SKM-1 treated with dmso at 0.1 percent for 144 hours (cell line): ENCODE measurements at regions not wholly inside any gene's neighbourhood (a gene's known extent, or its start where the extent isn't known, plus 50 kb on each side); places are given as distances from the start of the nearest gene placed in this dataset.

Source experiments
- DNase-seq: peaks from one replicate; lab custom pipeline; 2025; ENCODE audit not compliant: unreplicated experiment; lab: John Stamatoyannopoulos, UW

DNA sequence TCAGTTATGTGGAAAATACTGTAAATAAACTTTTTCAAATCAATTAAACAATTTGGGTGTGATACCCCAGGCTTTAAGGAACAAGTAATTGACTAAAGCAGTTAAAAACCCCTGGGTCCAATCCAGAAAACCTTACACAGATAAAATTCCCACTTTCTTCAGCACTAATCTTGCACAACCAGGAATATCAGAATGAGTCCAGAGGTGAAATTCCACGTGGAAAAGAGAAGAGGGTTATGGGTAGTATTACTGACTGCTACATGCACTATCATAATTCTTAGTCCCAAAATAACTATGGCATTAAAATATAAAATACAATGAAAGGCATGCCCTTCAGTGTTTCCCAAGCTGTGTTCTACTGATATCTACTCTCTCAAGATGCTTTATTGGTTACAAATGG, 135.7 kb upstream of the STEAP4 start:
- DNase-seq, result no peak

DNA sequence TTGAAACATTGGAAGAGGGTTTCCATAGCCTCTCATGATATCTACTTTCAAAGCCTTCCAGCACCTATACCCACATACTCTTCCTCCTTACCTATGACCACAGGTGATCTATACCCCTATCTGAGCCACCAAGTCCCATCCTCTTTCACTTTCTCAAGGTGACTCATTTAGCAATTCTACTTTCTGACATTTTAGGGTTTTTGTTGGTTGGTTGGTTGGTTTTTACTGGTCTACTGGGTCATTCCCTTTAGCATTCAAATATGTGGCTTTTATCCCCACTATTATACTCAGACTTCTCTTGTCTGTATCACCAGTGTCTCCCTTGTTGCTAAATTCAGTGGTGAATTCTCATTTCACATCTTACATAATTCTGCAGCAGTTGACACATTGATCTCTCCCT, 130.4 kb upstream of the STEAP4 start:
- DNase-seq, result no peak

GRCh38 chr7:88432301-88432700, 125.6 kb upstream of the STEAP4 start:
- DNase-seq, result no peak

DNA sequence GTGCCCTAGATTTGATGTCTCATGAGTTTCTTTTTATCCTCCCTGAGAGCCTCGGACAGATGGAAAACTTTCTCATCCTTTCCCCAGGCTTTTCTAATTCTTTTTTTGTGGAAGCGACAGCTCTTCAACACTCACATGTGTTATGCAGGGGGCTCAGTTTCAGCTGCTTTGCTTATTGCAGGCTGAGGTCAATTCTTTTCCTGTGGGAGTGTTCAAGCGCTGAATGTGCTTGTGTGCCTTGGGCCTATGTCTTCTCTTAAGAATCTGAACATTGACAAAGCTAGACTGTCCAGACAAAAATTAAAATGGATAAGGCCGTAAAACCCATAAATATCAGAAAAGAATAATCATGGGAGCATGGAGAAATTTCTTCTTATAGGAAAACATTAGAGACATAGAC, 125.2 kb upstream of the STEAP4 start:
- DNase-seq, result no peak

GRCh38 chr7:88429382-88429781, 122.7 kb upstream of the STEAP4 start:
- DNase-seq, result no peak

DNA sequence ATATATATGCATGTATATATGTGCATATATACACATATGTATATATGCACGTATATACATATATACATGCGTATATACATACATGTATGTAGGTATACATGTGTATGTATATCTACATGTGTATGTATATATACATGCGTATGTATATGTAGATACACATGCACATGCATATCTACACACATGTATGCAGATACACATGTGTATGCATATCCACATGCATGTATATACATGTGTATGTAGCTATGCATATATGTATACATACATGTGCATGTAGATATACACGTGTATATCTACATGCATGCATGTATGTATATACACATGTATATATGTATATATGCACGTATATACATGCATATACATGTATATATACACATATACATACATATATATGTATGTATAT, 95.8 kb upstream of the STEAP4 start:
- DNase-seq, result no peak

- DNase-seq, result peak; percentile 55
Measured at GRCh38 chr7:88401009-88401623, 94.4 kb upstream of the STEAP4 start.

- no peak for DNase-seq
Measured at GRCh38 chr7:88399696-88400240, 93.1 kb upstream of the STEAP4 start.

- no peak for DNase-seq
Measured at GRCh38 chr7:88399036-88399435, 92.3 kb upstream of the STEAP4 start.

DNA sequence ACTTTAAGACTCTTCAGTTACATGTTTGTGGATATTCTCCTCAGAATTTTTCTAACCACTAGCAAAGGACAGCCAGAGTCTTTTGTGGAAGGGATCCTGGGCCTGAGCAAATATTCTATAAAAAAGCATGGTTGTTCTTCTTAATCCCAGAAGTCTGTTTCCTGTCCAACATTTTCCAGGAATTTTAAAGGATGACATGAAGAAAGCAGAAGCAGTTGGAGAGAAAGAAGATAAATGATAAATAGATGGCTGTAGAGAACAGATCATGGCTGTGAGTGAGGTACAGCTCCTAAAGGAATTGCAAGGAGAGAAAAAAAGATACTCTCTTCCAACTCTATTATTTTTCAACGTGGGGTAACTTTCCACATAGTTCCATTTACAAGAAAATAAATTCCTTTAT, 91.8 kb upstream of the STEAP4 start:
- no peak for DNase-seq

DNA sequence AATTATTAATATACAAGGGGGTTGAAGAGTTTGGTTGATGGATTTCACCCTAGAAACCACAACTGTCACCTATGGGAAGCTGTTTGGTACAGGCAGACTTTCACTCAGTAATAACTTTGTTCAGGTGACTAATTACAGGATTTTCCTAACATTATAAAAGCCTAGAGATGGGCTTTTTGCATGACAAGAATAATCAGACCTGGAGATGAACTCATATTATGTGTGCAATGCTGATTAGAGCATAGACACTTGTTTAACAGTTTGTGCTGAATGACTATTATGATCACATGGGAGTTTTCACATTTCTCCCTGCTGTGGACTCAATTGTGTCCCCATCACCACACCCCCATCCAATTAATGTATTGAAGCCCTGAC, 90.2 kb upstream of the STEAP4 start:
- DNase-seq, result no peak

DNA sequence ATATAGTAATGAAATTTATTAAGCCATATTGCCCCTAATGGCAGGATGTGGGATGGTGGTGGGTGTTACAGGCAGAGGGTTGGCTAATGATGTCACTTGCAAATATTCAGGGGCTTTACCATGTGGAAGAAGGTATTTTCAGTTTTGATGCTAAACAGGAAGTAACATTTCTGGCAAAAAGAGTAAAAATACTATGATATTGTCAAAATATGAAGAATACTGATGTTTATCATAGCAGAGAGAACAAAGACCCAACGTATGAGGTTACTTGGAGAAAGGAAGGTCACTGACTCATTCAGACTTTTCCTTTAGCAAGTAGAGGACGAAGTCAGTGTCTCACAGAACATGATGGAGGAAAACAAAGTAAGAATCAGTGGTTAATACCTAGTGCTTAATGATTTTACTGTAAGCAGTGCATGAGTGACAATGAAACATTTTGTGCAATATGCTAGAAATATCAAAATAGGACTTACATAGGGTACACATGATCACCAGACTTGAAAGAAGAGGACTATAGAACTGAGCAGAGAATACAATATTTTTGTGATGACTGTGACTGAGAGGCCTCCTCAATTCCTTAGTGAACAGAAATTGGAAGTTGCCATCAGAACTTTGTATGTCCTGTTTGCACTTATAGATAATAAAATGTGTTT, 89.7 kb upstream of the STEAP4 start:
- no peak for DNase-seq

- DNase-seq, result peak; percentile 89
Measured at GRCh38 chr7:88395715-88396114, 89.0 kb upstream of the STEAP4 start.

- DNase-seq, result no peak
Measured at GRCh38 chr7:88391247-88391646, 84.6 kb upstream of the STEAP4 start.

GRCh38 chr7:88387368-88387767, 80.7 kb upstream of the STEAP4 start:
- no peak for DNase-seq

DNA sequence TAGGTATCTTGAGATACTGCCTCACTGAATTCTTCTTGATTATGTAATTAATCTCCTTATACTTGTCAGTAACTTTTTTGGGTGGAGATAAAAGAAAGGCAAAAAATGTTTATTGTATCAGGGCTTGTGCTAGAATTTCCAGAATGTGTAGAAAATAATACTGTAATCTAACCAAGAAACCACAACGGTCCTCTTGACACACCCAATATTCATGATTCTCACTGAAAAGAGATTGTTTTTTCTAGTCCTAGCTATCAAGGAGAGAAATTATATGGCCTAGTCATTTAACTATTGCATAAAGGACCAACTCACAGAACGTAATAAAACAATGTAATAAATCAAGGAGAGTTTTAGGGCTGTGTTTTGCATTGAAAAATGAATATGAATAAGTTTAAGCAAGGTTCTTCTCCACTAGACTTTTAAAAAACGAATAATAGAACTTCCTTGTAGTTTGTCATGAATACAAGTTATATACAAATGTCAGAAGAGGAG, 80.0 kb upstream of the STEAP4 start:
- DNase-seq, result no peak

DNA sequence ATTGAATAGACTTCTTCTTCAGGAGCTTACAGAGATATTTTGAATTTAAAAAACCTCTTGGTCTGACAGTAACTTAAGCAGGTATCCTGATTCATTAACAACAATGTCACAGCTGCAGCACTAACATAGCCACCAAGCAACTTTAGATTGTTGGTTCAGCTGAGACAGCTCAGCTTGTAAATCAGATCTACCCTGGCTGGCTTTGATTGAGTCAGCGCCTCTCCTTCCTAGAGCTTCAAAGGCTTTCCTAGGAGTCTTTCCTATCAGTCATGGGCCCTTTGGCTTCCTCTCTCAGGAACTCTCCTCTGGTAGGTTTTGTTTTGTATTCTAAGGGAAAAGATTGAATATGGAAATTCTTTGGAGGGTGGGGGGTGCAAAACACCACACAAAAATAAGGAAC, 70.7 kb upstream of the STEAP4 start:
- no peak for DNase-seq

- no peak for DNase-seq
Measured at GRCh38 chr7:88368686-88369085, 62.0 kb upstream of the STEAP4 start.

DNA sequence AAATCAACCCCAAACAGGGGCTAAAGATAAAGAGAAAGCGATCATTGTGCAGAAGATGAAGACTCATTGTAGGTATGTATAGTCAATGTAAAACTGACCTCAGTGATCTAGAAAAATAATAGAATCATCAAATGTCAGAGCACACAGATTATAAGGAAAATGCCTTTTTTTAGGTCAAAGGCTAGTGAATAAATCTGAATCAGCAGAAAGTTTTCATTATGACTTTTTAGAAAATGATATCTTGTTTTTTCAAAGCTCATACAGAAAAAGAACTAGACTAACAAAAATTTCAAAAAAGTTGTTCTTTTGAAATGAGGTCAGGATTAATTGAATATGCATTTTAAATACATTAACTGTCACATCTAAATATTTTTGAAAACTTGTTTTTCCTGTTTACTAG, 60.2 kb upstream of the STEAP4 start:
- no peak for DNase-seq

GRCh38 chr7:88363869-88364268, 57.2 kb upstream of the STEAP4 start:
- no peak for DNase-seq

DNA sequence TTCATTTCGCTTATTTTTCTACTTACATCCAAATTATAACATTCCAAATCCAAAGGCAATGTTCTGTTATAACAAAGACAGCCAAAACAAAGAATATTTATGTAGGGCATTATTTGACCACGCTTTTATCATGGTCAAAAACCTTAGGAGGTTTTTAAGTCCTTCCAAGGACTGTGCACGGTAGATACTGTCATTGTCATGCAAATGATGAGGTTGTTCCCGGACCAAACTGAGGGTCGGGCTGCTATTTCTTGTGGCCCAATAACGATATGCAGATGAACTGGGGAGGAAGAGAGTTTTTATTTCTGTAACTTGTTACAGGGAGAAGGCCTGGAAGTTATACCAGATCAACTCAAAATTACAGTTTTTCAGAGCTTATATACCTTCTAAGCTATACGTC, 56.6 kb upstream of the STEAP4 start:
- DNase-seq, result no peak

GRCh38 chr7:88361357-88361756, 54.7 kb upstream of the STEAP4 start:
- no peak for DNase-seq

GRCh38 chr7:88358881-88359280, 52.2 kb upstream of the STEAP4 start:
- no peak for DNase-seq
